Fibroblast of lung (primary cell): ENCODE measurements at regions not wholly inside any gene's neighbourhood (a gene's known extent, or its start where the extent isn't known, plus 50 kb on each side); places are given as distances from the start of the nearest gene placed in this dataset.

Experiments used
- CTCF ChIP-seq, 2 donors: IDR thresholded peaks in 1 of 2; conservative IDR thresholded peaks in 1 of 2; 1 replicate in 1 of 2; 2 replicates in 1 of 2; pipeline ENCODE4 v1.5.1; 2011 to 2012; ENCODE audit warnings: low read length in 2 of 2, control low read depth in 1 of 2, inconsistent platforms in 1 of 2, low read depth in 1 of 2, mild to moderate bottlenecking in 1 of 2
- EZH2 ChIP-seq: IDR thresholded peaks from 2 replicates; pipeline ENCODE4 v1.5.1; 2012; ENCODE audit warnings: low read length, control low read depth, mild to moderate bottlenecking; ENCODE audit errors: missing control alignments

- TF ChIP-seq CTCF (conservative IDR thresholded peaks at IDR 0.05 in 1 of 2, IDR thresholded peaks at IDR 0.05 in 1 of 2; ENCODE audit: low read depth in 1 of 2, low read length in 2 of 2) (no peak), EZH2 (no peak)
Observed at GRCh38 chr10:129331839-129332220, 135.2 kb upstream of the MGMT start.
